ENCODE measurements at regions not wholly inside any gene's neighbourhood (a gene's known extent, or its start where the extent isn't known, plus 50 kb on each side); places are given as distances from the start of the nearest gene placed in this dataset.

DNA sequence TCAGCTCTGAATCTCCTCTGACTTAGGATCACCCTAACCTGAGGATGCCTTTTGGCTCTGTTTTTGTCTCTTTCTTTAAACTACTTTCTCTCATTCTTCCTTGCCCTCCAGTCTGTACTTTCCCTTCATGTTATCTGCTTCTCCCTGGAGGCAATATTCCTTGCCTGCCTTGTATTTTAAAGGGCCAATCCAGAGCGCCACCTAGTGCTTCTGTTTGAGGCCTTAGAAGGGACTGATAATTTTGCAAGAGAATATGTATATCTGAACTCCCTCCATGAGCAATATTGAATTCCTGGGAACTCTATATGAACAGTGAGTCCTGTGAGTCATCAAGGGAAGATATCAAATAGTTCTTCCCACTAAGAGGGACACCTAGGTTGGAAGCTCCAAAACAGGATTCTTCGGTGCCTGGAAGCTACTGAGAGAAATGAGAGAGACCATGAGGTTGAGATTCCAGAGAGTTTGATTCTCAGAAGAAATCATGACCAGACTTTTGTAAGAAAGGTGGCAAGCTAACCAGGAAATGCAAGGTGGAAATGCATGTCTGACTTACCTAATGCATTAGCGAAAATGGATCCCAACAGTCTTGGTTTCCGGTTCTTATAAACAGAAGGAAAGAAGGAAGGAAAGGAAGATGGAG lies 203.8 kb upstream of the CD96 start:
- Mint-ChIP-seq H3K4me1 (ENCODE audit: low read depth) (peaks cover 16% of the 10 kb centered on the region), H3K27me3 (ENCODE audit: low read depth) (peaks cover 2% of the 10 kb centered on the region)
- DNase-seq (ENCODE audit: low spot score), result no peak

DNA sequence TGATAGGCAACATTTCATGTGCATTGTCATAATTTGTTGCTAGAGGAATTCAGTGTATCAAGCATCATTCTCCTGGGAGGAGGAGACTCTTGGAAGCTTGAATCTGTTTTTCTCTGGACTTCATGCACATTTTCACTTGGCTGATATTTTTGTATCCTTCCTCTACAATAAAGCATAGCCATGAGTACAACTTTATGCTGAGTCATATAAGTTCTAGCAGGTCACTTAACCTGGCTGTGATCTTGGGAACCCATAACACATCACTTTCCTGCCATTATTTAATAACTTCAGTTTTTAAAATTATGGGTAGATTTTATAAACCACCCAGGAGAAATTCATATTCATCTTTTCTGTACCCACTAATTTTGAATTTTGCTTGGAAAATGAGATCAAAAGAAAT lies 203.0 kb upstream of the CD96 start:
- H3K4me1 Mint-ChIP-seq (ENCODE audit: low read depth), result peaks cover 16% of the 10 kb centered on the region
- H3K9me3 Mint-ChIP-seq, result peaks cover 14% of the 10 kb centered on the region
- peaks cover 6% of the 10 kb centered on the region for H3K36me3 Mint-ChIP-seq (ENCODE audit: low read depth)
- H3K27ac Mint-ChIP-seq, result no peak overlapping the region
- H3K4me3 Mint-ChIP-seq, result no peak overlapping the region
- peaks cover 5% of the 10 kb centered on the region for H3K27me3 Mint-ChIP-seq (ENCODE audit: low read depth)
- DNase-seq (ENCODE audit: low spot score), result no peak

More for the DNA sequence above, 203.8 kb upstream of the CD96 start:
- H3K27ac Mint-ChIP-seq, result no peak overlapping the region
- peaks cover 6% of the 10 kb centered on the region for H3K36me3 Mint-ChIP-seq (ENCODE audit: low read depth)
- no peak overlapping the region for H3K4me3 Mint-ChIP-seq
- peaks cover 14% of the 10 kb centered on the region for H3K9me3 Mint-ChIP-seq

DNA sequence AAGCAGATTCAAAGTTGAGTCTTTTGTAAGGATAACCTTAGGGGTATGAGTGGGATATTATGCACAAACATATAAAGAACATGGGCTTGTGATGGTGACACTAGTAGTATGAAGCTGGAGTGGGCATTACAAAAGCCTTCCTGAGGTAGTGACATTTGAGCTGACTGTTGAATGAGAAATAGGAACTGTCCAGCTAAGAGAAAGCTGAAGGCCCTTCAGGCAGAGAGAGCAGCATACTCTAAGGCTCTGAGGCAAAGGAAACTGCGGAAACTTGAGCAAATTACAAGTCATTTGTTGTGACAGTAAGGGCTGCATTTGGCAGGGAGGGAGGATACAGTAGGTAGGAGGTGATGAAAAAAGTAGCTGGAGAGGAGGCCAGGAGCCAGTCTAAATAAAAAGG lies 190.7 kb upstream of the CD96 start:
- Mint-ChIP-seq H3K27ac (no peak overlapping the region), H3K4me1 (ENCODE audit: low read depth) (no peaks in the 10 kb centered on the region), H3K4me3 (no peak overlapping the region), H3K9me3 (peaks cover 31% of the 10 kb centered on the region), H3K36me3 (ENCODE audit: low read depth) (no peaks in the 10 kb centered on the region), H3K27me3 (ENCODE audit: low read depth) (peaks cover 2% of the 10 kb centered on the region)
- DNase-seq (ENCODE audit: low spot score), result no peak

DNA sequence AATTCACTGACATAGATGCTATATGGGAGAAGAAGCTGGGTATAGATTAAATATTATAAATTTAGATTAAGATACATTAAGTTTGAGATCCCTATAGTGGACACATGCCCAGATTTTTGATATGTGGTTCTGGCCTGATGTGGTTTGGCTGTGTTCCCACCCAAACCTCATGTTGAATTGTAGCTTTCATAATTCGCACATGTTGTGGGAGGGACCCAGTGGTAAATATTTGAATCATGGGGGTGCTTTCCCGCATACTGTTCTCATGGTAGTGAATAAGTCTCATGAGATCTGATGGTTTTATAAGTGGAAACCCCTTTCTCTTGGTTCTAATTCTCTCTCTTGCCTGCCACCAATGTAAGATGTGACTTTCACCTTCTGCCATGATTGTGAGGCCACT lies 189.4 kb upstream of the CD96 start:
- H3K27ac Mint-ChIP-seq, result no peak overlapping the region
- H3K9me3 Mint-ChIP-seq, result peaks cover 19% of the 10 kb centered on the region
- H3K27me3 Mint-ChIP-seq (ENCODE audit: low read depth), result no peaks in the 10 kb centered on the region
- H3K4me3 Mint-ChIP-seq, result no peak overlapping the region
- no peak for DNase-seq (ENCODE audit: low spot score)
- H3K36me3 Mint-ChIP-seq (ENCODE audit: low read depth), result no peaks in the 10 kb centered on the region
- H3K4me1 Mint-ChIP-seq (ENCODE audit: low read depth), result no peaks in the 10 kb centered on the region

DNA sequence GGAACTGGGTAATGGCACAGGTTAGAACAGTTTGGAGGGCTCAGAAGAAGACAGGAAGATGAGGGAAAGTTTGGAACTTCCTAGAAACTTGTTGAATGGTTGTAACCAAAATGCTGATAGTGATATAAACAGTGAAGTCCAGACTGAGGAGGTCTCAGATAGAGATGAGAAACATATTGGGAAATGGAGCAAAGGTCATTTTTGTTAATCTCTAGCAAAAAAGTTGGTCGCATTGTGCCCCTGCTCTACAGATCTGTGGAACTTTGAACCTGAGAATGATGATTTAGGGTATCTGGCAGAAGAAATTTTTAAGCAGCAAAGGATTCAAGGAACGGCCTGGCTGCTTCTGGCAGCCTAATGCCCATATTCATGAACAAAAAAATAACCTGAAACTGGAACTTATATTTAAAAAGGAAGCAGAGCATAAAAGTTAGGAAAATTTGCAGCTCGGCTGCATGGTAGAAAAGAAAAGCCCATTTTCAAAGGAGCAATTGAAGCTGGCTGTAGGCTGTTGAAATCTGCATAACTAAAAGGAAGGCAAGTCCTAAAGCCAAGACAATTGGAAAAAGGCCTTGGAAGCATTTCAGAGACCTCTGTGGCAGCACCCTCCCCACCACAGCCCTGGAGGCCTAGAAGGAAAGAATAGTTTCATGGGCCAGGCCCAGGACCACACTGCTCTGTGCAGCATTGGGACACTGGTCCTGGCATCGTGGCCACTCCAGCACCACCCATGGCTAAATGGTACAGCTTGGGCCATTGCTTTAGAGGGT lies 182.6 kb upstream of the CD96 start:
- no peaks in the 10 kb centered on the region for H3K9me3 Mint-ChIP-seq
- H3K4me3 Mint-ChIP-seq, result no peak overlapping the region
- no peaks in the 10 kb centered on the region for H3K4me1 Mint-ChIP-seq (ENCODE audit: low read depth)
- H3K36me3 Mint-ChIP-seq (ENCODE audit: low read depth), result no peaks in the 10 kb centered on the region
- no peak overlapping the region for H3K27ac Mint-ChIP-seq
- DNase-seq (ENCODE audit: low spot score), result no peak
- H3K27me3 Mint-ChIP-seq (ENCODE audit: low read depth), result peaks cover 27% of the 10 kb centered on the region

DNA sequence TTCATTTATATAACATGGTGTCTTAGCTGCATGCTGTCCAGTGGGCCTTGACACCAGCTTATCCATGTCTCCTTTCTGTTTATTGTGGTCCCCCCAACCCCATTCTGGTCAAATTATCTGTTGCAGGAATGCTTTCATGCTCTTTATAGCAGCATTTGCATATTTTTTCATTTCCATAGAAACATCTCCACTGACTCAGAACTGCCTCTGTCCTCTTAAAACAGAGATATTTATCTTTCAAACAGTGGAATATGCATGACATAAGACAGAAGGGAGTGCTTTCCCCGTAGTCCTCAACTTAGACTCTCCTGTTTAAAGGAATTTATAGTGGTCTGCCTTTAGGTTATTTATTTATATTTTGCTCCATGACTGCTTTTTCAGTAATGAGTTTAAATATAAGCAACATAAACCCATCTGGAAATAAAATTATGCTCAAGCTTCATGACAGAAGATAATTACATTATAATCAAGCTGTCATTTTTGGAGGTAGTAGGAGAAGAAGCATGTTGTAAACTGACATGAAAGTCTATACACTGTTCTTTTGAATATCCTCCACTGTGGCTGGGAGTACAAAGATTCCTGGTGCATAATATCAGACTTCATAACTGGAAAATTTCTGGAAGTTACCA lies 179.5 kb upstream of the CD96 start:
- H3K4me1 Mint-ChIP-seq (ENCODE audit: low read depth), result peaks cover 10% of the 10 kb centered on the region
- DNase-seq (ENCODE audit: low spot score), result no peak
- no peaks in the 10 kb centered on the region for H3K36me3 Mint-ChIP-seq (ENCODE audit: low read depth)
- no peak overlapping the region for H3K4me3 Mint-ChIP-seq
- H3K27me3 Mint-ChIP-seq (ENCODE audit: low read depth), result peaks cover 38% of the 10 kb centered on the region
- H3K27ac Mint-ChIP-seq, result no peak overlapping the region
- H3K9me3 Mint-ChIP-seq, result no peaks in the 10 kb centered on the region

DNA sequence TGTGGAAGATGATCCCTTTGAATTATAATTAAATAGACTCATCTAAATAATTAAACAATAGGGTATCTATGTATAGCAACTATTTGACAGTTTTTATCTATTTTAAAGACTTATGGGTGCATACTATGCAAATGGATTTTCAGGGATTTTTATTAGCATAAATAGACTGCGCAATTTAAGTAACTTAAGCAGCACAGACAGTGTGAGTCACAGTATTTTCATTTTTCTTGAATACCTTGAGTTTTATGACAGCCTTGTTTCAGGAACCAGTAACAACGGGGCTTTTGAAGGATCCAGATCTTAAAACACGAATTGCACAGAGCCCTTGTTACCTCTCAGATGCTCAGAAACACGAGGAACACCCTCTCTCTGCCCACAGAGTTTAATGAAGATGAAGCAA lies 175.5 kb upstream of the CD96 start:
- no peak overlapping the region for H3K4me3 Mint-ChIP-seq
- peaks cover 34% of the 10 kb centered on the region for H3K27me3 Mint-ChIP-seq (ENCODE audit: low read depth)
- no peaks in the 10 kb centered on the region for H3K36me3 Mint-ChIP-seq (ENCODE audit: low read depth)
- peaks cover 15% of the 10 kb centered on the region for H3K9me3 Mint-ChIP-seq
- no peak overlapping the region for H3K27ac Mint-ChIP-seq
- peaks cover 15% of the 10 kb centered on the region for H3K4me1 Mint-ChIP-seq (ENCODE audit: low read depth)
- no peak for DNase-seq (ENCODE audit: low spot score)

DNA sequence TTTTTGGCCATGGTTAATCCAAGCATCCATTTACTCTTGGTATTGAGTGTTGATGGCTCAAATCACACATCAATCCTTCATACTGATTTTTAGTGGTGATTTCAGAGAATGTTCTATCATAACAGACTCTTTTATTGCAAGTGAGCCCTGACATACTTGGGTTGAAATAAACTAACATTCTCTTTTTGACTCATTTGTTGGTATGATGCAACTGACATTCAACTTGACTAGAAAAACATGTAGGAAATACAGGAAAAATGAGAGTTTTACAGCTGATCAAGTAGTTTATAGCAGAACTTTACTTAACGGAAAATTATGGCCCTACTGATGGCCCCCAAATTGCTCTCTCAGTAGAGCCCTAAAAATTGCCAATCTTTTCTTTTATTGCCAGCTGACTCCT lies 173.9 kb upstream of the CD96 start:
- H3K27ac Mint-ChIP-seq, result no peak overlapping the region
- H3K4me1 Mint-ChIP-seq (ENCODE audit: low read depth), result peaks cover 15% of the 10 kb centered on the region
- H3K27me3 Mint-ChIP-seq (ENCODE audit: low read depth), result peaks cover 26% of the 10 kb centered on the region
- H3K9me3 Mint-ChIP-seq, result peaks cover 19% of the 10 kb centered on the region
- H3K4me3 Mint-ChIP-seq, result no peak overlapping the region
- DNase-seq (ENCODE audit: low spot score), result no peak
- no peaks in the 10 kb centered on the region for H3K36me3 Mint-ChIP-seq (ENCODE audit: low read depth)

DNA sequence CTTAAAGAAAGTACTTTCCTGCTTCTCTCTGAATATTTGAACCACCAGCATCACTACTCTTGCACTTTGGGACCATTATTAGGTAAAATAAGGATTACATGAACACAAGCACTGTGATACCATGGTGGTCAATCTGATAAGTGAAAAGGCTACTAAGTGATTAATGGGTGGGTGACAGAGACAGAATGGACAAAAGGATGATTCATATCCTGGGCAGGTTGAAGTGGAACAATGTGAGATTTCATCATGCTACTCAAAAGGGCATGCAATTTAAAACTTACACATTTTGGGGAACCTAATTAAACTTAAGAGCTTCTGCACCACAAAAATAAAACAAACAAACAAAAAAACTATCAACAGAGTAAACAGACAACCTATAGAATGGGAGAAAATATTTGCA lies 172.0 kb upstream of the CD96 start:
- Mint-ChIP-seq H3K9me3 (peaks cover 27% of the 10 kb centered on the region), H3K4me3 (no peak overlapping the region), H3K27me3 (ENCODE audit: low read depth) (peaks cover 14% of the 10 kb centered on the region), H3K4me1 (ENCODE audit: low read depth) (peaks cover 14% of the 10 kb centered on the region), H3K36me3 (ENCODE audit: low read depth) (no peaks in the 10 kb centered on the region), H3K27ac (no peak overlapping the region)
- DNase-seq (ENCODE audit: low spot score), result no peak

DNA sequence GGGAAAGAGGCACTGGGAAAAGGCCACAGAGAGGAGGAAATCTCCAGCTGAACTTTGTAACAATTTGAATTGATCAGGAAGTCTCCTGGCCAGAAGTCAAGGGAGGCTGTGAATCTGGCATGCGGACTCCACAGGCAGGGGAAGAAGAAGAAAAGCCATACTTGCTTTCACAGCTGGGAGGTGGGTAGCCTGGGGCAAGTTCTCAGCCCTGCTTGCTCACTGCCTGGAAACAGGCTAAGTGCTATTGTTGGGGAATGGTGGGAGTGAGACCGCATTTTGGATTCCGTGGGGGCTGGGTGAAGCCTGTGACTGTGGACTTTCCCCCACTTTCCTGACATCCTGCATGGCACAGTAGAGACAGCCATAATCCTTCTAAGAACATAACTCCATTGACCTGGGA lies 168.8 kb upstream of the CD96 start:
- Mint-ChIP-seq H3K36me3 (ENCODE audit: low read depth) (no peaks in the 10 kb centered on the region), H3K27me3 (ENCODE audit: low read depth) (peaks cover 14% of the 10 kb centered on the region), H3K27ac (no peak overlapping the region), H3K4me3 (no peak overlapping the region), H3K9me3 (peaks cover 34% of the 10 kb centered on the region), H3K4me1 (ENCODE audit: low read depth) (no peaks in the 10 kb centered on the region)
- DNase-seq (ENCODE audit: low spot score), result no peak

DNA sequence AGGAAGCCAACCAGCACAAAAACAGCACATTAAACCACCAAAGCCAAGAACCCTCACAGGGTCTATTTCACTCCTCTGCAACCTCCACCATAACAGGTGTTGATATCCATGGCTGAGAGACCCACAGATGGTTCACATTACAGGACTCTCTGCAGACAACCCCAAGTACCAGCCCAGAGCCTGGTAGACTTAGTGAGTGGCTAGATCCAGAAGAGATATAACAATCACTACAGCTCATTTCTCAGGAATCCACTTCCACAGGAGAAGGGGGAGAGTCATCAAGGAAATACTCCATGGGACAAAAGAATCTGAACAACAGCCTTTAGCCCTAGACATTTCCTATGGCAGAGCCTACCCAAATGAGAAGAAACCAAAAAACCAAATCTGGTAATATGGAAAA lies 168.1 kb upstream of the CD96 start:
- peaks cover 14% of the 10 kb centered on the region for H3K27me3 Mint-ChIP-seq (ENCODE audit: low read depth)
- H3K9me3 Mint-ChIP-seq, result peaks cover 34% of the 10 kb centered on the region
- no peak overlapping the region for H3K4me3 Mint-ChIP-seq
- DNase-seq (ENCODE audit: low spot score), result no peak
- H3K27ac Mint-ChIP-seq, result no peak overlapping the region
- H3K36me3 Mint-ChIP-seq (ENCODE audit: low read depth), result no peaks in the 10 kb centered on the region
- no peaks in the 10 kb centered on the region for H3K4me1 Mint-ChIP-seq (ENCODE audit: low read depth)

DNA sequence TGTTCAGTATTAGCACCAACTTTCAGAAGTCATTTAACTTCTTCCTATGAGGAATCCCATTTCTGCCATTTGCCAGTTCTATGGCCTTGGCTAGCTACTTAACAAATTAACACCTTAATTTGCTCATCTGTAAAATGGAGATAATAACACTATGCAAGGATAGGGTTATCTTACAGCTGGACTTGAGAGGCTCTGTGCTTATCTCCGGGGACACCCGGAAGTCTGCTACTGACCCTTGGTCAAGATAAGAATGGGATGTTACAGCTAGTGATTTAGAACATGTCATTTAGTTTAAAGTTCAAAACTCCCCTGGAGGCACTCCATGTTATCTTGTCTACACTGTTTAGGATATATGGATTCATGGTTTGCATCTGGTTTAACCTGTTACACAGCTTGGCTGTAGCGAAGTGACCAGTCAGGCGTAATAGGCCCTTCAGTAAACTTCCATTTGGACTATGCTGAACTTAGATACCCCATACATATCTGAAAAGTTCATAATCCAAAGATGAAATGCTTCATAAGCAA lies 156.0 kb upstream of the CD96 start:
- Mint-ChIP-seq H3K4me1 (ENCODE audit: low read depth) (no peaks in the 10 kb centered on the region), H3K27ac (no peak overlapping the region), H3K9me3 (peaks cover 6% of the 10 kb centered on the region), H3K36me3 (ENCODE audit: low read depth) (no peaks in the 10 kb centered on the region), H3K27me3 (ENCODE audit: low read depth) (peaks cover 10% of the 10 kb centered on the region), H3K4me3 (no peak overlapping the region)
- no peak for DNase-seq (ENCODE audit: low spot score)

DNA sequence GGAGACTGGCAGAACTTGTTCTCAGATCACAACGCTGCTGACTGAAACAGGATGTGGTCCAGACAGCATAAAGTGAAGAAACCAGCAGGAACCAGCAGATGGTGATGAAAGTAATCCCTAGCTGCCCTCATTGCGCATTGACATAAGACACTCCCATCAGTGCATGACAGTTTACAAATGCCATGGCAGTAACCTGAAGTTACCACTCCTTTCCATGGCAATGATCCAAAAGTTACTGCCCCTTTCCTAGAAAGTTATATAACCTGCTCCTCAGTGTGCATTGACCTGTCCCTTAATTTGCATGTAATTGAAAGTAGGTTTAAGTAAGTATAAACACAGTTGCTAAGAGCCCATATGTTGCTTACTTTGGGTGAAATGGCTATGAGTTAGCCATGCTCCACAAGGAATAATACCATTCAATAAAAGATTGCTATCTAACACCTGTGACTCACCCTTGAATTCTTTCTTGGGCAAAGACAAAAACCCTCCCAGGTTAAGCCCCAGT lies 149.1 kb upstream of the CD96 start:
- Mint-ChIP-seq H3K9me3 (peaks cover 27% of the 10 kb centered on the region), H3K27me3 (ENCODE audit: low read depth) (no peaks in the 10 kb centered on the region), H3K36me3 (ENCODE audit: low read depth) (no peaks in the 10 kb centered on the region), H3K27ac (no peak overlapping the region), H3K4me1 (ENCODE audit: low read depth) (peaks cover 11% of the 10 kb centered on the region), H3K4me3 (no peak overlapping the region)
- no peak for DNase-seq (ENCODE audit: low spot score)

DNA sequence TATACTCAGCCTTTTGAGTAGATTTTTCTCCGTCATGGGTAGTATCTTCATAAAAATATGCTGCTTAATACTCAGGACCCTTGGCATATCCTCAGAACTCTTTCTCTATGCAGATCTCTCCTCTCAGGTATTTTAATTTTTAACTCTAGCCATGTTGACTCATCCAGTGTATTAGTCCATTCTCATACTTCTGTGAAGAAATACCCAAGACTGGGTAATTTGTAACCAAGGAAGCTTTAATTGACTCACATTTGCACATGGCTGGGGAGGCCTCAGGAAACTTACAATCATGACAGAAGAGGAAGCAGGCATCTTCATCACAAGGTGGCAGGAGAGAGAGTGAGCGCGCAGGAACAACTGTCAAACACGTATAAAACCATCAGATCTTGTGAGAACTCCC lies 129.3 kb upstream of the CD96 start:
- Mint-ChIP-seq H3K4me3 (no peak overlapping the region), H3K36me3 (ENCODE audit: low read depth) (no peaks in the 10 kb centered on the region), H3K27me3 (ENCODE audit: low read depth) (peaks cover 2% of the 10 kb centered on the region), H3K9me3 (no peaks in the 10 kb centered on the region), H3K4me1 (ENCODE audit: low read depth) (no peaks in the 10 kb centered on the region), H3K27ac (no peak overlapping the region)
- no peak for DNase-seq (ENCODE audit: low spot score)
